GM19455 (cell line): ENCODE measurements at regions not wholly inside any gene's neighbourhood (a gene's known extent, or its start where the extent isn't known, plus 50 kb on each side); places are given as distances from the start of the nearest gene placed in this dataset.

Source experiments
- ATAC-seq: cut with Tn5 transposase; IDR thresholded peaks from one replicate; pipeline ENCODE4 v1.9.1; 2021; ENCODE audit not compliant: unreplicated experiment

- no peak for ATAC-seq
These were observed 59.4 kb upstream of the SLC7A11 start for GRCh38 chr4:138301536-138301935.

GRCh38 chr4:138300616-138301015, 58.5 kb upstream of the SLC7A11 start:
- no peak for ATAC-seq

- no peak for ATAC-seq
These were observed 57.7 kb upstream of the SLC7A11 start for GRCh38 chr4:138299881-138300280.

GRCh38 chr4:138298866-138299265, 56.7 kb upstream of the SLC7A11 start:
- ATAC-seq = no peak

- no peak for ATAC-seq
These were observed 56.3 kb upstream of the SLC7A11 start for GRCh38 chr4:138298431-138298830.

GRCh38 chr4:138297743-138298405, 55.7 kb upstream of the SLC7A11 start:
- ATAC-seq = no peak

- ATAC-seq = no peak
These were observed 50.2 kb upstream of the SLC7A11 start for GRCh38 chr4:138292321-138292720.
